ENCODE measurements at regions not wholly inside any gene's neighbourhood (a gene's known extent, or its start where the extent isn't known, plus 50 kb on each side); places are given as distances from the start of the nearest gene placed in this dataset.

GRCh38 chr6:145055567-145055966, 679.8 kb downstream of the EPM2A start:
- TF ChIP-seq SP1 (IDR thresholded peaks at IDR 0.05) (no peak), NFRKB (IDR thresholded peaks at IDR 0.05) (no peak), BHLHE40 (IDR thresholded peaks at IDR 0.05; ENCODE audit: borderline replicate concordance) (no peak), TARDBP (IDR thresholded peaks at IDR 0.05) (no peak), ZNF384 (IDR thresholded peaks at IDR 0.05) (no peak)
